ENCODE measurements at regions not wholly inside any gene's neighbourhood (a gene's known extent, or its start where the extent isn't known, plus 50 kb on each side); places are given as distances from the start of the nearest gene placed in this dataset.
"Not testable (repeated sequence)": the region's sequence is repeated elsewhere in the genome, so short reads cannot be mapped to it uniquely, and the experiment has no call there.

GRCh38 chr13:39821977-39822376 is 166.5 kb downstream of the COG6 start:
- TF ChIP-seq, protein P1, sequence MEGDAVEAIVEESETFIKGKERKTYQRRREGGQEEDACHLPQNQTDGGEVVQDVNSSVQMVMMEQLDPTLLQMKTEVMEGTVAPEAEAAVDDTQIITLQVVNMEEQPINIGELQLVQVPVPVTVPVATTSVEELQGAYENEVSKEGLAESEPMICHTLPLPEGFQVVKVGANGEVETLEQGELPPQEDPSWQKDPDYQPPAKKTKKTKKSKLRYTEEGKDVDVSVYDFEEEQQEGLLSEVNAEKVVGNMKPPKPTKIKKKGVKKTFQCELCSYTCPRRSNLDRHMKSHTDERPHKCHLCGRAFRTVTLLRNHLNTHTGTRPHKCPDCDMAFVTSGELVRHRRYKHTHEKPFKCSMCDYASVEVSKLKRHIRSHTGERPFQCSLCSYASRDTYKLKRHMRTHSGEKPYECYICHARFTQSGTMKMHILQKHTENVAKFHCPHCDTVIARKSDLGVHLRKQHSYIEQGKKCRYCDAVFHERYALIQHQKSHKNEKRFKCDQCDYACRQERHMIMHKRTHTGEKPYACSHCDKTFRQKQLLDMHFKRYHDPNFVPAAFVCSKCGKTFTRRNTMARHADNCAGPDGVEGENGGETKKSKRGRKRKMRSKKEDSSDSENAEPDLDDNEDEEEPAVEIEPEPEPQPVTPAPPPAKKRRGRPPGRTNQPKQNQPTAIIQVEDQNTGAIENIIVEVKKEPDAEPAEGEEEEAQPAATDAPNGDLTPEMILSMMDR (IDR thresholded peaks at IDR 0.05; ENCODE audit: unreplicated experiment in 3 of 3), result no peak
- Mint-ChIP-seq H3K27ac (no peak overlapping the region), H3K36me3 (ENCODE audit: low read depth) (no peaks in the 10 kb centered on the region), H3K27me3 (ENCODE audit: low read depth) (no peaks in the 10 kb centered on the region), H3K4me3 (no peak overlapping the region), H3K9me3 (no peaks in the 10 kb centered on the region), H3K4me1 (no peaks in the 10 kb centered on the region)

DNA sequence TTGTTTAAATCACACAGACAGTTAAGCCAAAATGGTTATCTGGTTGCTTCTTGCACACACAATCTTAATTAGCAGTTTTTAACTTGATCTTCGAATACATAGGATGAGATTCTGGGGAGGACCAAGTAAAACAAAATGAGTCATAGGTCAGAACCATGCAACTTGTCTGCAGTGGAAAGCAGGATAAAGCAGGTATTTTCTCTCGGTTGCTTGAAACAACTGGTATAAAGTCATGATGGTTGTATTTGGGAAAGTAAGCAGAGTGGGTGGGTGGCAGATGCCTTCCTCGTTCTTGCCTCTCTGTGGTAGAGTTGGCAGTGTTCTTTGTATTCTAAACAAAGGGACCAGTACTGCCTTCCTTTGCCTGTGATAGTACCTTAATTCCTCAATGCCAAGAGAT is 167.0 kb downstream of the COG6 start:
- Mint-ChIP-seq H3K4me1 (no peaks in the 10 kb centered on the region), H3K27ac (no peak overlapping the region), H3K36me3 (ENCODE audit: low read depth) (no peaks in the 10 kb centered on the region), H3K27me3 (ENCODE audit: low read depth) (no peaks in the 10 kb centered on the region), H3K4me3 (no peak overlapping the region), H3K9me3 (no peaks in the 10 kb centered on the region)
- TF ChIP-seq, protein P1 (IDR thresholded peaks at IDR 0.05; ENCODE audit: unreplicated experiment in 3 of 3), result no peak

DNA sequence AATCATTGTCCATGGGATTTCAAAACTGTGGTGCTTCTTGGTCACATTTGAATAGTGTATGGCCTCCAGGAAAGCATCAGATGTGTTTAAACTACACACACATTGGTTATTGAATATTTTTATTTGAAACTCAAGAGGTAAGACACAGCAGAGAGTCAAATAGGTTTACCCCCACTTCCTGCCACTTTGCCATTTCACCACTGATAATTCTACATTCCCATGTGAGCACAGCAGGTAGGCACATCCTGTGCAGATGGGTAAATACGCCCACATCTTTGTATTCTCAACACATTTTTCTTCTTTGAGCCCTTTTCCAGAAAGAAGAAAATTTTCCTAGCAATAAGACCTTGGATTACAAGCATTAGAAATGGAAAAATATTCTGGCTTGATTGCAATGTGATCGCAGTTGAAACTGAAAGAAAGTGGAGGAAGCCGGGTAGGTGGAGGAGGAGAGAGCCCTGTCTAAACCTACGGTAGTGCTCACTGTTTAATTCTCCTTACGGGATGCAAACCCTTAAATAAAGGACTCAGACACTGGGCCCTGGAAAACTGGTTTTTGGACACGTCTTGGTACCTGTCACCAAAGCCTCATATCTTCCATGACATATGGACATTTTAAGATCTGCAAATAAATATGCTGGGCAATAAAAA is 167.7 kb downstream of the COG6 start:
- Mint-ChIP-seq H3K27ac (no peak overlapping the region), H3K27me3 (ENCODE audit: low read depth) (no peaks in the 10 kb centered on the region), H3K9me3 (peaks cover 4% of the 10 kb centered on the region), H3K36me3 (ENCODE audit: low read depth) (no peaks in the 10 kb centered on the region), H3K4me3 (no peak overlapping the region), H3K4me1 (no peaks in the 10 kb centered on the region)
- TF ChIP-seq, protein P1 (IDR thresholded peaks at IDR 0.05; ENCODE audit: unreplicated experiment in 3 of 3), result no peak

- H3K9me3 Mint-ChIP-seq, result peaks cover 13% of the 10 kb centered on the region
- no peaks in the 10 kb centered on the region for H3K36me3 Mint-ChIP-seq (ENCODE audit: low read depth)
- H3K4me3 Mint-ChIP-seq, result no peak overlapping the region
- TF ChIP-seq, protein P1 (IDR thresholded peaks at IDR 0.05; ENCODE audit: unreplicated experiment in 3 of 3), result no peak
- H3K27me3 Mint-ChIP-seq (ENCODE audit: low read depth), result no peaks in the 10 kb centered on the region
- no peaks in the 10 kb centered on the region for H3K4me1 Mint-ChIP-seq
- no peak overlapping the region for H3K27ac Mint-ChIP-seq
Measured at GRCh38 chr13:39825886-39826285, 170.4 kb downstream of the COG6 start.

- Mint-ChIP-seq H3K9me3 (no peaks in the 10 kb centered on the region), H3K27ac (no peak overlapping the region), H3K4me3 (no peak overlapping the region), H3K27me3 (ENCODE audit: low read depth) (peaks cover 3% of the 10 kb centered on the region), H3K36me3 (ENCODE audit: low read depth) (no peaks in the 10 kb centered on the region), H3K4me1 (no peaks in the 10 kb centered on the region)
- TF ChIP-seq, protein P1 (IDR thresholded peaks at IDR 0.05; ENCODE audit: unreplicated experiment in 3 of 3), result no peak
Measured at GRCh38 chr13:39835253-39835652, 179.8 kb downstream of the COG6 start.

DNA sequence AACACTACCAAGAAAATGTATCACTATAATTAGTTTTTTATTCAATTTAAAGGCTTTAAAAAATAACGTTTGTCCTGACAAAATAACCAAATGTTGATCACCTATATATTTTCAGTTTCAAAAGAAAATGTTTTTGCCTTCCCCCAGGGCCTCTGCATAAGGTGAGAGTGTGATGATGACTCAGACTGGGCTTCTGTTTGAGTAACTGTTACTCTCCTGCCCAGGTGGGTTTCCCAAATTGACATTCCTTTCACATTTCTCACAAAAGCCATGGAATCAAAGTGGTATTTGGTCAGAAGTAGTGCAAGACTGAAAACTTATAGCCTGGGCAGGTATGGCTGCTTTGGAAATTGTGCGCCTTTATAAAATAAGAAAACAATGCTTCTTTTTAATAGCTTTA is 180.6 kb downstream of the COG6 start:
- Mint-ChIP-seq H3K4me3 (no peak overlapping the region), H3K4me1 (no peaks in the 10 kb centered on the region), H3K9me3 (no peaks in the 10 kb centered on the region), H3K27ac (no peak overlapping the region), H3K27me3 (ENCODE audit: low read depth) (peaks cover 3% of the 10 kb centered on the region), H3K36me3 (ENCODE audit: low read depth) (no peaks in the 10 kb centered on the region)
- TF ChIP-seq, protein P1 (IDR thresholded peaks at IDR 0.05; ENCODE audit: unreplicated experiment in 3 of 3), result no peak

GRCh38 chr13:39837866-39838265 is 182.4 kb downstream of the COG6 start:
- H3K27ac Mint-ChIP-seq; H3K4me3 Mint-ChIP-seq; H3K4me1 Mint-ChIP-seq; H3K36me3 Mint-ChIP-seq (ENCODE audit: low read depth); H3K9me3 Mint-ChIP-seq; H3K27me3 Mint-ChIP-seq (ENCODE audit: low read depth): not testable (repeated sequence)
